Natural killer cell treated with Interleukin-12 subunit alpha and Interleukin-12 subunit beta and Interleukin-15 and Interleukin-18, amount 100 ng/mL, for 72 hours (primary cell): ENCODE measurements at regions not wholly inside any gene's neighbourhood (a gene's known extent, or its start where the extent isn't known, plus 50 kb on each side); places are given as distances from the start of the nearest gene placed in this dataset.

Experiments used
- ATAC-seq, 2 donors: fragments of 150-1000 bp; cut with Tn5 transposase in 1 of 2; sonication (Bioruptor Pico), chemical (Tn5 transposase) in 1 of 2; 2 replicates each; pipeline ENCODE4 v1.10.0; 2021
- DNase-seq: peaks from one replicate; pipeline ENCODE4 v3.0.0; 2022; ENCODE audit warnings: low spot score
- H3K27ac Mint-ChIP-seq, 2 donors: 1 replicate in 1 of 2; 2 replicates in 1 of 2; pipeline ENCODE4 v1.8.0; 2022; ENCODE audit warnings: mixed read lengths in 2 of 2, mild to moderate bottlenecking in 1 of 2, moderate library complexity in 1 of 2
- H3K27me3 Mint-ChIP-seq, 2 donors: 1 replicate in 1 of 2; 2 replicates in 1 of 2; pipeline ENCODE4 v1.8.0; 2022; ENCODE audit warnings: mixed read lengths in 2 of 2
- H3K36me3 Mint-ChIP-seq: one replicate; pipeline ENCODE4 v1.8.0; 2022; ENCODE audit warnings: mixed read lengths
- H3K4me1 Mint-ChIP-seq, 2 donors: 1 replicate in 1 of 2; 2 replicates in 1 of 2; pipeline ENCODE4 v1.8.0; 2022; ENCODE audit warnings: low read depth in 2 of 2, mixed read lengths in 2 of 2, mild to moderate bottlenecking in 1 of 2
- H3K4me3 Mint-ChIP-seq: one replicate; pipeline ENCODE4 v1.8.0; 2022; ENCODE audit warnings: mixed read lengths
- H3K9me3 Mint-ChIP-seq: 2 replicates; pipeline ENCODE4 v1.8.0; 2022; ENCODE audit warnings: mixed read lengths

GRCh38 chr11:80638296-80638695 lies 1197.5 kb upstream of the TENM4 start:
- Mint-ChIP-seq H3K27ac (no peak overlapping the region), H3K4me1 (no peaks in the 10 kb centered on the region), H3K27me3 (no peaks in the 10 kb centered on the region), H3K9me3 (peaks cover 30% of the 10 kb centered on the region), H3K36me3 (peaks cover 11% of the 10 kb centered on the region), H3K4me3 (no peak overlapping the region)
- ATAC-seq (no peak), DNase-seq (no peak)

- no peak for DNase-seq
- Mint-ChIP-seq H3K9me3 (peaks cover 31% of the 10 kb centered on the region), H3K36me3 (peaks cover 11% of the 10 kb centered on the region), H3K27me3 (no peaks in the 10 kb centered on the region), H3K27ac (no peak overlapping the region), H3K4me3 (no peak overlapping the region), H3K4me1 (no peaks in the 10 kb centered on the region)
- ATAC-seq = no peak
Measured at GRCh38 chr11:80637571-80637970, 1196.7 kb upstream of the TENM4 start.

- Mint-ChIP-seq H3K4me3 (no peak overlapping the region), H3K9me3 (peaks cover 31% of the 10 kb centered on the region), H3K27ac (no peak overlapping the region), H3K27me3 (no peaks in the 10 kb centered on the region), H3K4me1 (no peaks in the 10 kb centered on the region), H3K36me3 (peaks cover 7% of the 10 kb centered on the region)
- DNase-seq = no peak
- no peak for ATAC-seq
Measured at GRCh38 chr11:80636999-80637398, 1196.2 kb upstream of the TENM4 start.

- DNase-seq (no peak), ATAC-seq (no peak)
- H3K27ac Mint-ChIP-seq = no peak overlapping the region
- no peaks in the 10 kb centered on the region for H3K27me3 Mint-ChIP-seq
- peaks cover 25% of the 10 kb centered on the region for H3K9me3 Mint-ChIP-seq
- no peak overlapping the region for H3K4me3 Mint-ChIP-seq
- H3K36me3 Mint-ChIP-seq = peaks cover 7% of the 10 kb centered on the region
- H3K4me1 Mint-ChIP-seq = no peaks in the 10 kb centered on the region
Measured at GRCh38 chr11:80635178-80635577, 1194.3 kb upstream of the TENM4 start.

- no peak overlapping the region for H3K4me3 Mint-ChIP-seq
- H3K27me3 Mint-ChIP-seq = no peaks in the 10 kb centered on the region
- DNase-seq (no peak), ATAC-seq (no peak)
- H3K4me1 Mint-ChIP-seq = no peaks in the 10 kb centered on the region
- no peaks in the 10 kb centered on the region for H3K36me3 Mint-ChIP-seq
- H3K9me3 Mint-ChIP-seq = peaks cover 16% of the 10 kb centered on the region
- H3K27ac Mint-ChIP-seq = no peak overlapping the region
Measured at GRCh38 chr11:80632691-80633090, 1191.9 kb upstream of the TENM4 start.

GRCh38 chr11:80632156-80632555 lies 1191.3 kb upstream of the TENM4 start:
- DNase-seq (no peak), ATAC-seq (no peak)
- H3K27ac Mint-ChIP-seq = no peak overlapping the region
- peaks cover 14% of the 10 kb centered on the region for H3K9me3 Mint-ChIP-seq
- no peaks in the 10 kb centered on the region for H3K27me3 Mint-ChIP-seq
- no peak overlapping the region for H3K4me3 Mint-ChIP-seq
- no peaks in the 10 kb centered on the region for H3K4me1 Mint-ChIP-seq
- H3K36me3 Mint-ChIP-seq = no peaks in the 10 kb centered on the region

GRCh38 chr11:80629466-80629865 lies 1188.6 kb upstream of the TENM4 start:
- no peak for DNase-seq
- ATAC-seq = no peak
- no peaks in the 10 kb centered on the region for H3K27me3 Mint-ChIP-seq
- no peak overlapping the region for H3K4me3 Mint-ChIP-seq
- no peaks in the 10 kb centered on the region for H3K4me1 Mint-ChIP-seq
- H3K27ac Mint-ChIP-seq = no peak overlapping the region
- no peaks in the 10 kb centered on the region for H3K36me3 Mint-ChIP-seq
- peaks cover 9% of the 10 kb centered on the region for H3K9me3 Mint-ChIP-seq

GRCh38 chr11:80627364-80627763 lies 1186.5 kb upstream of the TENM4 start:
- Mint-ChIP-seq H3K27ac (no peak overlapping the region), H3K4me1 (no peaks in the 10 kb centered on the region), H3K27me3 (no peaks in the 10 kb centered on the region), H3K9me3 (peaks cover 9% of the 10 kb centered on the region), H3K4me3 (no peak overlapping the region), H3K36me3 (no peaks in the 10 kb centered on the region)
- ATAC-seq (no peak), DNase-seq (no peak)

GRCh38 chr11:80626721-80627120 lies 1185.9 kb upstream of the TENM4 start:
- no peak for ATAC-seq
- no peak overlapping the region for H3K4me3 Mint-ChIP-seq
- no peaks in the 10 kb centered on the region for H3K27me3 Mint-ChIP-seq
- no peak for DNase-seq
- H3K27ac Mint-ChIP-seq = no peak overlapping the region
- H3K9me3 Mint-ChIP-seq = peaks cover 10% of the 10 kb centered on the region
- no peaks in the 10 kb centered on the region for H3K36me3 Mint-ChIP-seq
- no peaks in the 10 kb centered on the region for H3K4me1 Mint-ChIP-seq

- Mint-ChIP-seq H3K27me3 (no peaks in the 10 kb centered on the region), H3K36me3 (no peaks in the 10 kb centered on the region), H3K27ac (no peak overlapping the region), H3K9me3 (peaks cover 10% of the 10 kb centered on the region), H3K4me3 (no peak overlapping the region), H3K4me1 (no peaks in the 10 kb centered on the region)
- ATAC-seq (no peak), DNase-seq (no peak)
Measured at GRCh38 chr11:80625563-80625962, 1184.7 kb upstream of the TENM4 start.

- Mint-ChIP-seq H3K27me3 (no peaks in the 10 kb centered on the region), H3K9me3 (peaks cover 8% of the 10 kb centered on the region), H3K4me1 (no peaks in the 10 kb centered on the region), H3K36me3 (no peaks in the 10 kb centered on the region), H3K4me3 (no peak overlapping the region), H3K27ac (no peak overlapping the region)
- ATAC-seq = no peak
- no peak for DNase-seq
Measured at GRCh38 chr11:80621871-80622270, 1181.0 kb upstream of the TENM4 start.

- Mint-ChIP-seq H3K4me3 (no peak overlapping the region), H3K9me3 (peaks cover 5% of the 10 kb centered on the region), H3K27me3 (no peaks in the 10 kb centered on the region), H3K27ac (no peak overlapping the region), H3K4me1 (no peaks in the 10 kb centered on the region), H3K36me3 (no peaks in the 10 kb centered on the region)
- DNase-seq = no peak
- no peak for ATAC-seq
Measured at GRCh38 chr11:80620867-80621266, 1180.0 kb upstream of the TENM4 start.

- Mint-ChIP-seq H3K27me3 (no peaks in the 10 kb centered on the region), H3K4me1 (no peaks in the 10 kb centered on the region), H3K27ac (no peak overlapping the region), H3K36me3 (no peaks in the 10 kb centered on the region), H3K4me3 (no peak overlapping the region), H3K9me3 (peaks cover 8% of the 10 kb centered on the region)
- ATAC-seq (no peak), DNase-seq (no peak)
Measured at GRCh38 chr11:80617156-80617555, 1176.3 kb upstream of the TENM4 start.

- ATAC-seq (no peak), DNase-seq (no peak)
- Mint-ChIP-seq H3K36me3 (peaks cover 2% of the 10 kb centered on the region), H3K9me3 (peaks cover 8% of the 10 kb centered on the region), H3K4me3 (no peak overlapping the region), H3K27me3 (no peaks in the 10 kb centered on the region), H3K27ac (no peak overlapping the region), H3K4me1 (no peaks in the 10 kb centered on the region)
Measured at GRCh38 chr11:80616070-80616800, 1175.4 kb upstream of the TENM4 start.

- Mint-ChIP-seq H3K27ac (no peak overlapping the region), H3K9me3 (peaks cover 20% of the 10 kb centered on the region), H3K4me3 (no peak overlapping the region), H3K27me3 (no peaks in the 10 kb centered on the region), H3K4me1 (no peaks in the 10 kb centered on the region), H3K36me3 (peaks cover 10% of the 10 kb centered on the region)
- no peak for ATAC-seq
- no peak for DNase-seq
Measured at GRCh38 chr11:80613655-80614054, 1172.8 kb upstream of the TENM4 start.
